ENCODE measurements at regions not wholly inside any gene's neighbourhood (a gene's known extent, or its start where the extent isn't known, plus 50 kb on each side); places are given as distances from the start of the nearest gene placed in this dataset.

GRCh38 chr10:123519861-123520260, 146.3 kb upstream of the GPR26 start:
- TF ChIP-seq CTCF (IDR thresholded peaks at IDR 0.05): no peak
- no peak for TF ChIP-seq ZFX (IDR thresholded peaks at IDR 0.05; ENCODE audit: borderline replicate concordance)
